ENCODE measurements at regions not wholly inside any gene's neighbourhood (a gene's known extent, or its start where the extent isn't known, plus 50 kb on each side); places are given as distances from the start of the nearest gene placed in this dataset.

DNA sequence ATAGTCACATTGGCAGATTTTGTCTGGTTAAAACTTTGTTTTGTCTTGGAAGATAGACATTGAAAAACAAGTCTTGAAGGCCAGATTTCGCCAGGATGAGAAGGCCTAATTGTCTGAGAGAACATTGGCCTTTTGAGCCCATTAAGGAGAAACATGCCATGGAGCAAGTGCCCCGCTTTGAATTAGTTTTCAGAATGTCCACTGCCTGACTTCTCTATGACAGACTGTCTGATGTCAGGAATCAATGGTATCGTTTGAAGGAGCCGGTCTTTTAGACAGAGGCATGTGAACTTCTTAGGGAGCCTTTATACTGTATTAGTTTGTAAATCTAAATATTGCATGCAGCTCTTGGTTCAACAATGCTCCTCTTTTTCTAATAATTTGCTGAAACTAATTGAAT is 155.9 kb downstream of the DLEU7 start:
- TF ChIP-seq EZH2phosphoT487 (IDR thresholded peaks at IDR 0.05; ENCODE audit: insufficient read depth, low read depth) (no peak), EZH2 (IDR thresholded peaks at IDR 0.05; ENCODE audit: insufficient read depth, poor library complexity, severe bottlenecking) (no peak)

Measured in GM23248 (cell line).